GM12875 (cell line): ENCODE measurements at regions not wholly inside any gene's neighbourhood (a gene's known extent, or its start where the extent isn't known, plus 50 kb on each side); places are given as distances from the start of the nearest gene placed in this dataset.

Experiments used
- H3K4me3 ChIP-seq: one replicate; pipeline ENCODE4 v1.5.1; 2011; ENCODE audit warnings: low read depth, low read length, control low read depth
- CTCF ChIP-seq: IDR thresholded peaks from 2 replicates; pipeline ENCODE4 v1.5.1; 2011; ENCODE audit warnings: low read depth, mild to moderate bottlenecking, control low read depth, inconsistent platforms, low read length, moderate library complexity, borderline replicate concordance; ENCODE audit not compliant: insufficient read depth

- no peak overlapping the region for H3K4me3 ChIP-seq
Observed at GRCh38 chr16:51577621-51578303, 426.7 kb upstream of the SALL1 start.

GRCh38 chr16:51576498-51577195, 425.6 kb upstream of the SALL1 start:
- no peak overlapping the region for H3K4me3 ChIP-seq
- no peak for TF ChIP-seq CTCF

More at GRCh38 chr16:51577621-51578303, 426.7 kb upstream of the SALL1 start:
- no peak for TF ChIP-seq CTCF

- no peak for TF ChIP-seq CTCF
- no peak overlapping the region for H3K4me3 ChIP-seq
Observed at GRCh38 chr16:51573191-51573590, 422.1 kb upstream of the SALL1 start.

GRCh38 chr16:51569203-51569931, 418.3 kb upstream of the SALL1 start:
- no peak overlapping the region for H3K4me3 ChIP-seq
- no peak for TF ChIP-seq CTCF

- no peak for TF ChIP-seq CTCF
- no peak overlapping the region for H3K4me3 ChIP-seq
Observed at GRCh38 chr16:51567911-51568310, 416.8 kb upstream of the SALL1 start.

GRCh38 chr16:51565184-51565583, 414.1 kb upstream of the SALL1 start:
- no peak overlapping the region for H3K4me3 ChIP-seq
- TF ChIP-seq CTCF = no peak
